Choroid plexus epithelial cell (primary cell): ENCODE measurements at regions not wholly inside any gene's neighbourhood (a gene's known extent, or its start where the extent isn't known, plus 50 kb on each side); places are given as distances from the start of the nearest gene placed in this dataset.

ENCODE experiments used
- DNase-seq: peaks from one replicate; pipeline ENCODE4 v3.0.0-alpha.2; 2010; ENCODE audit warnings: low read depth
- H3K4me3 ChIP-seq: 2 replicates; pipeline ENCODE4 v1.5.1; 2011; ENCODE audit warnings: low read depth, mild to moderate bottlenecking, control low read depth, low read length, moderate library complexity
- TF ChIP-seq, protein P1 (sequence below): conservative IDR thresholded peaks from 2 replicates; pipeline ENCODE4 v1.5.1; 2011; ENCODE audit warnings: low read depth, mild to moderate bottlenecking, control low read depth, inconsistent platforms, low read length, moderate library complexity

- DNase-seq = peak; percentile 97
- H3K4me3 ChIP-seq = no peak overlapping the region
- TF ChIP-seq, protein P1, sequence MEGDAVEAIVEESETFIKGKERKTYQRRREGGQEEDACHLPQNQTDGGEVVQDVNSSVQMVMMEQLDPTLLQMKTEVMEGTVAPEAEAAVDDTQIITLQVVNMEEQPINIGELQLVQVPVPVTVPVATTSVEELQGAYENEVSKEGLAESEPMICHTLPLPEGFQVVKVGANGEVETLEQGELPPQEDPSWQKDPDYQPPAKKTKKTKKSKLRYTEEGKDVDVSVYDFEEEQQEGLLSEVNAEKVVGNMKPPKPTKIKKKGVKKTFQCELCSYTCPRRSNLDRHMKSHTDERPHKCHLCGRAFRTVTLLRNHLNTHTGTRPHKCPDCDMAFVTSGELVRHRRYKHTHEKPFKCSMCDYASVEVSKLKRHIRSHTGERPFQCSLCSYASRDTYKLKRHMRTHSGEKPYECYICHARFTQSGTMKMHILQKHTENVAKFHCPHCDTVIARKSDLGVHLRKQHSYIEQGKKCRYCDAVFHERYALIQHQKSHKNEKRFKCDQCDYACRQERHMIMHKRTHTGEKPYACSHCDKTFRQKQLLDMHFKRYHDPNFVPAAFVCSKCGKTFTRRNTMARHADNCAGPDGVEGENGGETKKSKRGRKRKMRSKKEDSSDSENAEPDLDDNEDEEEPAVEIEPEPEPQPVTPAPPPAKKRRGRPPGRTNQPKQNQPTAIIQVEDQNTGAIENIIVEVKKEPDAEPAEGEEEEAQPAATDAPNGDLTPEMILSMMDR = peak; percentile 6
Observed at GRCh38 chr15:70486451-70487386, 276.6 kb downstream of the UACA start.

GRCh38 chr15:70486012-70486411 lies 277.3 kb downstream of the UACA start:
- H3K4me3 ChIP-seq = no peak overlapping the region
- TF ChIP-seq, protein P1 = no peak

DNA sequence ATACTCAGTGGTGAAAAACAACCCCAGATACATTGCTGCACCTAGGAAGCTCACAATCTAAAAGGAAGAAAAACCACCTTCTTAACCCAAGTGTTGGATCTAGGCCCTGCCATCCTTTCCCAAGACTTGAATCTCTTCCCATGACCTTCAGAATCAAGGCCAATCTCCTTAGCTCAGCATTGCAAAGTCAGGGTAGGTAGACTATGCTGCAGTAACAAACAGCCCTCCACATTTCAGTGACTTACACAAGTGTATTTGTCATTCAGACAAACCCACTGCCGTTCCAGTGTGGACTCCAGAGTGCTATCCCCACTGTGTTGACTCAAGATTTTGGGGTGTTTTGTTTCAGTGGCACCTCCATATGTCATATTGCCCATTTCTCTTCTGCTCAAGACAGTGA lies 278.4 kb downstream of the UACA start:
- DNase-seq = no peak
- no peak overlapping the region for H3K4me3 ChIP-seq
- TF ChIP-seq, protein P1 = no peak

More at GRCh38 chr15:70486012-70486411, 277.3 kb downstream of the UACA start:
- DNase-seq = no peak

- TF ChIP-seq, protein P1 = no peak
- no peak overlapping the region for H3K4me3 ChIP-seq
- DNase-seq = no peak
Observed at GRCh38 chr15:70483513-70483912, 279.8 kb downstream of the UACA start.

GRCh38 chr15:70480196-70480856 lies 283.0 kb downstream of the UACA start:
- no peak for DNase-seq
- no peak overlapping the region for H3K4me3 ChIP-seq
- TF ChIP-seq, protein P1 = no peak

DNA sequence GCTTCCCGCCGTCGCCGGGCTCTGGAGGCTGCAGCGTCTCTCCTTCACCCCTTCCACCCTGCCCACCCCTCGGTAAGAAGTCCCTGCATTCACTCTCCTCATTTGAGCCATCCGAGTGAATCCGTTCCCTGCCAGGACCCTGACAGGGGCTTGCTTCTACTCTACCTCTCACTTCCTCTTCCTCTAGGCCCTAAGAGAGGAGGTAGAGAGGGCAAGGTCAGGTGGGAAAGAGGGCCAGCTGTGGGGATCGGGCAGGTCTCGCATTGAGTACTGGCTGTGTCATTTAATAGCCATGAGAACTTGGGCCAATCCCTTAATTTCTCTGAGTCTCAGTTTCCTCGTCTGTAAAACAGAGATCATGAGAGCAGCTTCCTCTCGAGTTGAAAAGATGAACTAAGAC lies 283.6 kb downstream of the UACA start:
- TF ChIP-seq, protein P1 = no peak
- no peak overlapping the region for H3K4me3 ChIP-seq
- DNase-seq = no peak

DNA sequence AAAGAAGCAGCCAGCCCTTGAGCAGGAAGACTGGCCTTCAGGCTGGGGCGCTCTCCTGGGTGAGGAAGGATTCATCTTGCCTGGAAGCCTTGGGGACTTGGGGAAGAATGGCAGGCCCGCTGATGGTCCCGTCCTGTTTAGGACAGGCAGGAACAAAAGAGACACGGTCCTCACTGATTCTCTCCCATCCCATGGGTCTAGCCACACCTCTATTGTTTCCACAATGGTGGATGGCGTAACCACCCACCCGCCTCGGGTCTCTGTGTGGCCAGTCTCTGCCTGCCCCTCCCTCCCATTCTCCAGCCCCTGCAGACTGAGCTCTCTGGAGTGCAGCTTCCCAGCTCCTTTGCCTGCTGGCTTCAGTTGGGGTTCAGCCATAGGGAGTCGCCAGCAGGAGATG lies 284.3 kb downstream of the UACA start:
- TF ChIP-seq, protein P1 = no peak
- no peak overlapping the region for H3K4me3 ChIP-seq
- DNase-seq = no peak
